ENCODE measurements at regions not wholly inside any gene's neighbourhood (a gene's known extent, or its start where the extent isn't known, plus 50 kb on each side); places are given as distances from the start of the nearest gene placed in this dataset.

- Histone ChIP-seq H3K4me3 (replicated peaks in 1 of 3; ENCODE audit: insufficient read depth in 1 of 3, low read depth in 1 of 3, low read length in 3 of 3) (no peak overlapping the region), H3K9me1 (replicated peaks; ENCODE audit: control insufficient read depth, extremely low read depth, insufficient read depth, low read length) (no peaks in the 10 kb centered on the region), H3K4me2 (ENCODE audit: insufficient read depth, low read length) (no peak overlapping the region), H4K20me1 (replicated peaks; ENCODE audit: control insufficient read depth, extremely low read depth, insufficient read depth, low read length) (no peaks in the 10 kb centered on the region), H2AFZ (ENCODE audit: low read depth, low read length) (no peak overlapping the region), H3K27ac (ENCODE audit: insufficient read depth, low read depth, low read length) (no peak overlapping the region), H3K9me3 (replicated peaks; ENCODE audit: control insufficient read depth, insufficient read depth, low read length) (no peaks in the 10 kb centered on the region), H3K4me1 (ENCODE audit: control insufficient read depth, extremely low read depth, insufficient read depth, low read length) (no peaks in the 10 kb centered on the region), H3K36me3 (ENCODE audit: control insufficient read depth in 2 of 2, extremely low read depth in 1 of 2, insufficient read depth in 2 of 2, low read length in 2 of 2) (no peaks in the 10 kb centered on the region), H3K9ac (replicated peaks; ENCODE audit: extremely low read depth, insufficient read depth, low read length) (no peak overlapping the region), H3K79me2 (ENCODE audit: control insufficient read depth, insufficient read depth, low read length) (no peaks in the 10 kb centered on the region), H3K27me3 (ENCODE audit: control insufficient read depth in 2 of 2, insufficient read depth in 2 of 2, low read length in 2 of 2) (no peaks in the 10 kb centered on the region)
- dilution Hi-C loops (cut with MboI; ENCODE audit: extremely low pct_ligation_motif_present, low sequenced_read_pairs) = no loop called here
- intact Hi-C loops (cut with micrococcal nuclease) = no loop called here
- ChIA-PET POLR2A (no interaction called here), CTCF (no interaction called here)
- no peak for FAIRE-seq
- no peak for TF ChIP-seq JUN (IDR thresholded peaks at IDR 0.05; ENCODE audit: borderline replicate concordance, insufficient read depth, insufficient read length, low read depth)
- no peak for TF ChIP-seq GATA2 (IDR thresholded peaks at IDR 0.05; ENCODE audit: insufficient read depth, insufficient read length, low read depth, low read length)
- no peak for TF ChIP-seq FOS (IDR thresholded peaks at IDR 0.05; ENCODE audit: borderline replicate concordance, insufficient read depth, low read length)
- no peak for TF ChIP-seq POLR2AphosphoS5 (IDR thresholded peaks at IDR 0.05; ENCODE audit: insufficient read depth, low read depth, low read length)
- TF ChIP-seq POLR2A (IDR thresholded peaks at IDR 0.05; ENCODE audit: low read depth, low read length) = no peak
- TF ChIP-seq MAX (IDR thresholded peaks at IDR 0.05; ENCODE audit: insufficient read depth, insufficient read length) = no peak
- TF ChIP-seq CTCF (IDR thresholded peaks at IDR 0.05; ENCODE audit: extremely low read depth in 1 of 2, insufficient read depth in 1 of 2, low read depth in 1 of 2, low read length in 2 of 2) = no peak
- no peak for TF ChIP-seq MYC (IDR thresholded peaks at IDR 0.05; ENCODE audit: low read depth, low read length)
- no peak for TF ChIP-seq EZH2 (IDR thresholded peaks at IDR 0.05; ENCODE audit: borderline replicate concordance, low read depth, low read length, severe bottlenecking)
- no peak for DNase-seq (ENCODE audit: low read depth, low spot score)
- no TSS peak for BruUV-seq (replicated peaks)
Measured at GRCh38 chr13:22877421-22877820, 303.4 kb upstream of the SGCG start.

Measured in endothelial cell of umbilical vein (primary cell).